GM18505 (cell line): ENCODE measurements at regions not wholly inside any gene's neighbourhood (a gene's known extent, or its start where the extent isn't known, plus 50 kb on each side); places are given as distances from the start of the nearest gene placed in this dataset.
"Not testable (repeated sequence)": the region's sequence is repeated elsewhere in the genome, so short reads cannot be mapped to it uniquely, and the experiment has no call there.

Experiments
- ATAC-seq: cut with Tn5 transposase; IDR thresholded peaks from one replicate; pipeline ENCODE4 v1.9.1; 2021; ENCODE audit not compliant: unreplicated experiment
- POLR2A ChIP-seq: IDR thresholded peaks from 4 replicates; pipeline ENCODE4 v1.6.1; 2011; ENCODE audit warnings: borderline replicate concordance; ENCODE audit not compliant: insufficient read depth, insufficient read length; ENCODE audit errors: extremely low read depth

DNA sequence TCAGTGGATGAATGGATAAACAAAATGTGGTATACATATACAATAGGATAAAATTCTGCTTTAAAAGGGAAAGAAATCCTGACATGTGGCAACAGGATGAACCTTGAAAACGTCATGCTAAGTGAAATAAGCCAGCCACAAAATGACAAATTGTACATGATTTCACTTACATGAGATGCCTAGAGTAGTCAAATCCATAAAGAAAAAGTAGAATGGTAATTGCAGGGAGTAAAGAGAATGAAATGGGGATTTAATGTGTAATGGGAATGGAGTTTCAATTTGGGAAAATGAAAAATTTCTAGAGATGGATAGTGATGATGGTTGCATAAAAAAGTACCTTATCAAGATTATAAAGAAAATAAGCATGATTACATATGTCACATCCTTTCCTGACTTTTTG lies 1489.2 kb upstream of the C9orf72 start:
- TF ChIP-seq POLR2A, result no peak
- ATAC-seq, result no peak

DNA sequence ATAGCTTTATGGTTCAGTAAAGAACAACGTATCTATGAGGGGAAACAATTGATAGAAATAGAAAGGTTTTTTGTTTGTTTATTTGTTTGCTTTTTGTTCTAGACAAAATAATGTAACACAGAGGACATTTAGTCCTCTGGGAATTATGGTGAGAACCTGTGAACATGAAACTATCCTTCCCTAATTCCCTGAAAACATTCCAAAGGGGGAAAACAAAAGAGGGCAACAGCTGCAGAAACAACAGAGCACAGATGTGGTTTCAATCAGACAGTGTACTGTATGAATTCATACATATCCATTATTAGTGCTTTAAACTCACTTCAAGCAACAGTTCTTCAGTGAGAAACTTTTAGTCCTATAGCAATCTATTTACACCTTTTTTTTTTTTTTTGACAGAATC lies 1489.8 kb upstream of the C9orf72 start:
- no peak for TF ChIP-seq POLR2A
- no peak for ATAC-seq

DNA sequence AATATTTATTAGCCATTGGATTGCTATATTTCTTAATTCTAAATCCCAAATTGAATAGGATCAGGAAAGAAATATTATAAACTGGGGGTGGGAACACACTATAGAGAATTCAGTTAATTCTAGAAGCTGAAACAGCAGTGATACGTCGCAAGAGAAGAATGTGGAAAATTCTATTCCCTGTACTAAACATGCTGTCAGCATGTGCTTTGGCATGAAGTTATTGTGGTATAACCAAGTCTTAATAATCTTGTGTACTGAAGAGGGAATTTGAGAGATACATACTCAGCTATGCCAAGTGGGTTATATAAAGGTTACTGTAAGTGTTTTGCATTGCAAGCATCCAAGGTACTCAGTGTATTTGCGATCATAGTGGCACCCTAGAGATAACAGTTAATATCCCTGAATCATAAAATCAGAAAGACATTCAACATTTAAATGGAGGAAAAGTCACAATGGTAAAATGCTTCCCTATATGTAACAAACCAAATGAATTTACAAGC lies 1492.9 kb upstream of the C9orf72 start:
- no peak for TF ChIP-seq POLR2A

DNA sequence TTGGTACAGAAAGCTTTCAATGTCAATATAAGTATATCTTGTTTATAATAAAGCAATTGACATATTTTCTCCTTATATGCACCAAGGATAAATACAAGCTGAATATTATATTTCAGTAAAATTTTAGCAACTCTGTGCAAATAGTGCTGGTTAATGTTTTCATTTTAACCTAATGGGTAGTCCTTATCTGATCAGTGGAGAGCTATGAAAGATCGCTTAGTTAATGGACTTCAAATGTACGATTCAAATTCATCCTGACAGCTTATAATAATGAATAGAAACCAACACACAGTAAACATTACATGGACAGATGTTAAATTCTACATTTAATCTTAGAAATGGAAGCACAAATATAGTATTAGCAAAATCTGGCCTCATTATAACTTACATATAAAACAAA lies 1495.2 kb upstream of the C9orf72 start:
- ATAC-seq, result no peak

More for the DNA sequence above, 1492.9 kb upstream of the C9orf72 start:
- no peak for ATAC-seq

DNA sequence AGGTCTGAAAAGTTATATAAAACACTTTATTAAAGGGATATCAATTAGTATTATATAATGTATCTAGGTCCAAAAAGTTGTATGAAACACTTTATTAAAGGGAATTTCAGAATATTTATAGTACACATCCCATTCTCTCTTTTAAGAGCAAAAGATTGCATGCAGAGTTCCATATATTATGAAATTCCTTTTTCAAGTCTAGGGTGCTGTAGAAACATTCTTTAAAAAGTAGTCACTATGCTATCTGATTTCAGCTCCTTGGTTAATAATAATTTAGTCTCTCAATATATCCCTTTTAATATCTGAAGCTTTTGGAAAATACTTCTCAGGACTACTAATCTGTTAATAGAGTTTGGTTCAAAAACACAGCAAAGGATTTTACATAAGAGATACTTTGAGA lies 1496.1 kb upstream of the C9orf72 start:
- no peak for TF ChIP-seq POLR2A

More for the DNA sequence above, 1495.2 kb upstream of the C9orf72 start:
- no peak for TF ChIP-seq POLR2A

DNA sequence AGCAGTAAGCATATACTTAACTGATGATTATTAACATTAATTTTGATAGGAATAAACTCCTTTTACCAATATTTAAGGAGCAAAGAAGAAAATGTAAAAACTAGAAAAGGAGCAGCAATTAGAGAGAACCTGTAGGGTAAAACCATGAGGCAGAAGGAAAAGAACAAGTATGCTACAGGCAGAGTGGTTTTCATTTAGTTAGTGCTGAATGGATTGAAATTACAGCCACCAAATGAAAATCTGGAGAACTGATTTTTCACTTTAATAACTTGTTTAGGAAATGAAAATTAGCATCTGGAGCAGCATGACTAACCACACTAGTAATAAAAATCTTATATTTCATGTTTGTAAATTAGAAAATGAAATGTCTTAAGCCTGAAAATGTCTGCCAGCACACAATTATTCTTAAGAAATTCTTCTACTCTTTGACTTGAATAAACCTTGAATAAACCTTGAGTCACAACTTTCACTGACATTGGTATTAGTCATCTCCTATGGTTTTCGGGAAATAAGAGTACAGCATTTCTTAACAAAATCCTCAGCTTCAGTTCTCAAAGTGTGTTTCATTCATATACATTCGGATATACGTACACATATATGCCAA lies 1504.9 kb upstream of the C9orf72 start:
- no peak for TF ChIP-seq POLR2A
- no peak for ATAC-seq

More for the DNA sequence above, 1496.1 kb upstream of the C9orf72 start:
- no peak for ATAC-seq

DNA sequence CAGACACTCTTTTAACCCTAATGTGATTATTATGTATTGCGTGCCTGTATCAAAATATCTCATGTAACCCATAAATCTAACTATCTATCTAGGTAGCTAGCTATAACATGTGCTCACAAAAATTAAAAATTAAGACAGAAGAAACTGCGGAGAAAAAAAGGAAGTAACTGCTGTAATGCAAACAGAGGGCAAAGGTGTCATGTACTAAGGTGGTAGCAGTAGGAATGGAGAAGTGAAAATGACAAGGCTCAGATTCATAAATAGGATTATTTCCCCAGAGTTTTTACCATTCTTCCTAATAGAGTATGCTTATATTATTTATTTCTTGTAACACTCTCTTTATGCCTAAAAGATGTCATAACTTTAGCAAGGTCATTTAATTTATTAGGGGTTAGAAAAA lies 1527.5 kb upstream of the C9orf72 start:
- ATAC-seq, result no peak
- TF ChIP-seq POLR2A, result no peak

DNA sequence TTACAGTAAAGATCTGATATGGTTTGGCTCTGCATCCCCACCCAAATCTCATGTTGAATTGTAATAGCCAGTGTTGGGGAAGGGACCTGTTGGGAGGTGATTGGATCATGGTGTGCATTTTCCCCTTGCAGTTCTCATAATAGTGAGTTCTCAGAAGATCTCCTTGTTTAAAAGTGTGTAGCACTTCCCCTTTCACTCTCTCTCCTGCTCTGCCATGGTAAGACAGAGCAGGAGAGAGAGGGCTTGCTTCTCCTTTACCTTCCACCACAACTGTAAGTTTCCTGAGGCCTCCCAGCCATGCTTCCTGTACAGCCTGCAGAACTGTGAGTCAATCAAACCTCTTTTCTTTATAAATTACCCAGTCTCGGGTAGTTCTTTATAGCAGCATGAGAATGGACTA lies 1530.9 kb upstream of the C9orf72 start:
- not testable (repeated sequence) for ATAC-seq

DNA sequence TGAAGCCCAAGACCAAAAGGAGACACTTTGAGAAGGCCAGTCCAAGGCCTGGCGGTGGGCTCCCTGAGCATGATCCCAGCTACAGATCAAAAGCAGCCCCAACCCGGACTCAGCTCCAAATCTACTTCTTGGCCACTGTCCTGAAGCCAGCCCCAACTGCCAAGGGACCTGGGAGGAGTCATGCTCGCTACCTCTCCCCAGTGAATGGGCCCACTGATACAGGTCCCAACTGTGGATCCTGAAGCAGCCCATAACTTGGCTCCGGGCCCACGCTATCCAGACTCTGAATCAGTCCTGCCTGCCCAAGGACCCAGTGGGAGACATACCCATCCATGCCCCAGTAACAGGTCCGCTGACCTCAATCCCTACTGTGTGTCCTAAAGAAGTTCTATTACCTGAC lies 1545.3 kb upstream of the C9orf72 start:
- no peak for ATAC-seq
- TF ChIP-seq POLR2A, result no peak

DNA sequence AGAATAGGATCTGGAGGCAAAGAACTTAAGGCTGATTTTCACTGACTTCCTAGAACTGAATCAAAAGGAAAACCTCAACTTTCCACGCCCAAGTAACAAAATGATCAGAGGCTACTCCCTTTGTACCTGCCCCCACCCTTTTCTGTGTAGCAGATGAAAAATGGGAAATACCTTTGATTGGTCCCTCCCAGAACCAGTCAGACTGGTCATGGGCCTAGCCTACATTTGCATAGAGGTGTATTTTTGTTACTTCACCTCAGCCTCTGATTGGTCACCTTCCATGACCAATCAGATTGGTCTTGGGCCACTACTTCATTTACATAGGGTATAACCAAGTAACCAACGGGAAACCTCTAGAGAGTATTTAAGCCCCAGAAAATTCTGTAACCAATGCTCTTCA lies 1553.5 kb upstream of the C9orf72 start:
- no peak for TF ChIP-seq POLR2A
- no peak for ATAC-seq

DNA sequence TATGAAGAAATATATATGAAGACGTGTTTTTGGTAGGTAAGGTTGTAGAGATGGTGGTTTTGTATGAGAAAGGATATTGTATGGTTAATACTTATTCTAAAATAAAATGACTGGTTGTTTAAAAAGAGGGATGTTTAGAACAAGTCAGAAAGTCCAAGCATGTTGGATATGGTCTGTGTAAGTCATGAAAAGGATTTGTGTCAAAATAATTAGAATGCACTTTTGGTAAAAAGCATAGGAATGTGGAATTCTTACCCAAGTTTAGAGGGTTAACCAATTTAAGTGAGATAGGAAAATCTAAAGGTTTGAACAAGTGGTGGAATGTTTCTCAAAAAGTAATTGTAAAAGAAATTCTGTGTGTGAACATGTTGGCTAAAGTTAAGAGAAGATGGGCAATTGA lies 1556.5 kb upstream of the C9orf72 start:
- no peak for ATAC-seq
- TF ChIP-seq POLR2A, result no peak

DNA sequence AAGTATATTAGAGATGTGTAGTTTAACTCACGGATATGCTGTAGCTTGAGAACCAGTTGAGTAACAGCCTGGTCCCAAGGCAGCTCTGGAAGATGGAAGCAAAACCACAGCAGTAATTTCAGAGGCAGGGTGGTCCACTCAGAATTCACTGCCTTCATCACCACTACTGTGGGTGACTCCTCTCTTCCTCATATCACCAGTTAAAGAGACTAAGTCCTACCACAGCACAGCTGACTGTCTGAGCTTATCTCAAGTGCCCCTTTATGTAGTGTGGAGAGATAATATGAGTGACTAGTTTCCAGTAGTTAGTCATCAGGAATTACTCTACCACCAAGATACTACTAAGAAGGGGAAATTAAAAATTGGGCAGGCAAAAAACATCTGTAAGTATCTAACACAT lies 1571.2 kb upstream of the C9orf72 start:
- no peak for ATAC-seq
- no peak for TF ChIP-seq POLR2A

DNA sequence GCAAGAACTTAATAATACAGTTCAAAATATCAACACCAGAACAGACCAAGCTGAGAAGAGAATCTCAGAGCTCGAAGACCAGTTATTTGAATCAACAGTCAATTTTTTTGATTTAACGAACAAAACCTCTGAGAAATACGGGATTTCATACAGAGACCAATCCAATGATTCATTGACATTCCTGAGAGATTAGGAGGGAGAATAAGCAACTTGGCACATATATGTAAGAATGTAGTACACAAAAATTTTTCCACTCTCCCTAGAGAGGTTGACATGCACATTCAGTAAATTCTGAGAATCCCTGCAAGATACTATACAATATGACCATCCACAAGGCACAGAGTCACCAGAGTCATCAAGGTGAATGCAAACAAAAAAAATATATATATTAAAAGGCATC lies 1577.3 kb upstream of the C9orf72 start:
- ATAC-seq, result no peak
- TF ChIP-seq POLR2A, result no peak

DNA sequence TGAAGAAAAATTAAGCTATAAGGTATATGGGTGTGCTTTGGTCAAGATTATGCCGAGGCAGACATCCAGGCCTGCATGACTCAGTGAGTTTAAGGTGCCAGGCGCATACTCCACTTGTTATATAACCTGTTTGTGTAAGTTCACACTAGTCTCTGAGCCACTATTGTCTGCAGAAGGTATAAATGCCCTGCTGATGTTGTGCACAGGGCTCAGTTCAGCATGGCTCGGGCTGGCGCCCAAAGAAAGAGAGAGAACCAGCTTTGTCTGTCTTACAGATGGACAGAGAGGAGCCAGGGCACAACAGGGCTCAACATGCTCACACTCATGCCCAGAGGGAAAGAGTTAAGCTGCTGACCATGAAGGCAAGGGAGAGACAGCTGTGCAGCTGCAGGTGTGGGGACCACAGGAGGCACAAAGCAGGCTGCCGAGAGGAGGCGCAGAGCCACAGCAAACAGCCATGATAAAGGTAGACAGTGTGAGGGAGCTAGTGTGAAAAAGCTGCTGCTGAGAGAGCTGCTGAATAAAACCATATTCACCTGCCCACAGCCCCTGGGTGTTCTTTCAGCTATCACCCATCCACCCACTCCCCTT lies 1587.6 kb upstream of the C9orf72 start:
- no peak for TF ChIP-seq POLR2A

More for the DNA sequence above, 1587.6 kb upstream of the C9orf72 start:
- ATAC-seq, result no peak
